IPS DF 4.7 (cell line): ENCODE measurements at regions not wholly inside any gene's neighbourhood (a gene's known extent, or its start where the extent isn't known, plus 50 kb on each side); places are given as distances from the start of the nearest gene placed in this dataset.

ENCODE experiments used
- DNase-seq: peaks from one replicate; pipeline ENCODE4 v3.0.0-alpha.2; 2013; ENCODE audit warnings: low spot score; ENCODE audit errors: extremely low read depth

DNA sequence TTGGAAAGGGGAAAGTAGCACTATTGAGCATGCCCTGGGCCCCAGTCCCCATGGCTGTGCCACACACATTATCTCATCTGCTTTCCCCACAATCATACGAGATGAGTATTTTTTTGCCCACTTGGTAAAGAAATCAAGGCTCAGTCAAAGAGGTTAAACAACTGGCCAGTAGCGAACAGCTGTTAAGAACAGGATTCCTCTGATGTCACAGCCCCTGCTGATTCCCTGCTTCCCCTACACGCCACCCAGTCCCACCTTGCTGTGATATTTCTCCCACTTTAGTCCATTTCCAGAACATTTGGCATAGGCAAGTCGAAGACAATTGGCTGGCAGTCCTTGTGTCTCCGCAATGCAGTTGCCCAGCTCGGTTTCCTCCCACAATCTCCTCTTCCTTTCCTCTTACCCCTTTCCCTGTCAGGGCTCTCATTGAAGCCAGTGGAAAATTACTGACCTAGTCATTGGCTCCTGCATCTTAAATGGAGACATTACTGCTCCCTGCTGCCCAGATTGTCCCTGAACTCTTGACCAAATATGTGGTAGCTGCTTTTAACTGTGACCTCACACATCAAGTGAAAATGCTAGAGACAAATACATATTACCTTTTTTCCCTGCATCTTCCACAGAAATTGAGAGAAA lies 56.5 kb upstream of the EEPD1 start:
- DNase-seq: no peak

DNA sequence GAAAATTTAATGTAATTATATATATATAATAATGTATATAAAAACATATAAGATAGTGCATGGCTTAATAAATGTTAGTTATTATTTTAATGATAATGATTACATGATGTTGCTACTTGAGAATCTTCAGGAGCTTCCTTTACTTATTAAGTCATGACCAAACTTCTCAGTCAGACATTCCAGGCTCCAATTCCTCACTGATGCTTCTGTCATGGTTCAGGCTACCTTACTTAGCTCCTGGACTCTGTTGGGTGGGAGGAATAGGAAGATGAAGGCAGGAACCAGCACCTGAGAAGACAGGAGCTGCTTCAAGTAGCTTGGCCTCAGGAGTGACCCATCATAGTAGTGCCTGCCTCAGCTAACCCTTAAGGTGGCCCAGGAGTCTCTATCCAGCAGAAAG lies 55.0 kb upstream of the EEPD1 start:
- DNase-seq: no peak

DNA sequence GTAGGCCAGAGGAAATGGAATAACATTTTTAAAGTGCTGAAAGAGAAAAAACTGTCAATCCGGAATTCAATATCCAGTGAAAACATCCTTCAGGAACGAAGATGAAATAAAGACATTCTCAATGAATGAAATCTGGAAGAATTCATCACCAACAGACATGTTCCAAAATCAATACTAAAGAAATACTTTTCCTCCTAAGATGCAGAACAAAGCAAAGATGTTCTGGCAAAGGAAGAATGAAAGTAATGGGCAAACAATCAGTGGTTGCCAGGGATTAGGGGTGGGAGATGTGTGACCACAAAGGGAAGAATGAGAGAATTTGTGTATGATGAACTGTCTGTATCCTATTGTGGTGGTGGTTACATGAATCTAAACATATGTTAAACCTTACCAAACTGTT lies 52.8 kb upstream of the EEPD1 start:
- DNase-seq: no peak

DNA sequence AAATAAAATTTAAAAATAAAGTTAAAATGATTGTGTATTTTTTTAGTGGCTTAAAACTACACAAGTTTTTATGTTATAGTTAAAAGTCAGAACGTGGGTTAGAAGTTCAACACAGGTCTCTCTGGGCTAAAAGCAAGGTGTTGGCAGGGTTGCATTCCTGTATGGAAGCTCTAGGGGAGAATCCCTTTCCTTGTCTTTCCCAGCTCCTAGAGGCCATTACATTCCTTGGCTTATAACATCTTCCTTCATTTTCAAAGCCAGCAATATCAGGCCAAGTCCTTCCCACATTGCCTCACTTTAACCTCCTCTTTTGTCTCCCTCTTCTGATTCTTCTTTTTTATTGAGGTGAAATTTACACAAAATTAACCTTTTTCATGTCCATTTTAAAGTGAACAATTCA lies 52.4 kb upstream of the EEPD1 start:
- no peak for DNase-seq
